Mesenchymal stem cell (in vitro differentiated cells and primary cell): ENCODE measurements at regions not wholly inside any gene's neighbourhood (a gene's known extent, or its start where the extent isn't known, plus 50 kb on each side); places are given as distances from the start of the nearest gene placed in this dataset.

Experiments
- DNase-seq: peaks from one replicate; pipeline ENCODE4 v3.0.0-alpha.2; 2013
- H2AFZ ChIP-seq: one replicate; pipeline ENCODE4 v1.6.1; 2013; ENCODE audit warnings: low read depth, mild to moderate bottlenecking, control low read depth, inconsistent platforms, low read length, moderate library complexity
- H2AK5ac ChIP-seq: 2 replicates; pipeline ENCODE4 v1.6.1; 2013; ENCODE audit warnings: low read length, moderate library complexity, mild to moderate bottlenecking, inconsistent platforms; ENCODE audit not compliant: severe bottlenecking
- H2BK120ac ChIP-seq: one replicate; pipeline ENCODE4 v1.6.1; 2013; ENCODE audit warnings: low read depth, mild to moderate bottlenecking, inconsistent platforms, low read length, moderate library complexity
- H2BK12ac ChIP-seq, 2 experiments: one replicate each; pipeline ENCODE4 v1.6.1; 2013; ENCODE audit warnings: inconsistent platforms in 2 of 2, low read length in 2 of 2, mild to moderate bottlenecking in 2 of 2, moderate library complexity in 2 of 2, control low read depth in 1 of 2
- H2BK15ac ChIP-seq: one replicate; pipeline ENCODE4 v1.6.1; 2013; ENCODE audit warnings: mild to moderate bottlenecking, low read depth, inconsistent platforms; ENCODE audit not compliant: poor library complexity, severe bottlenecking
- H2BK5ac ChIP-seq: 2 replicates; pipeline ENCODE4 v1.6.1; 2013; ENCODE audit warnings: low read depth, mild to moderate bottlenecking, low read length, control low read depth, inconsistent platforms; ENCODE audit not compliant: poor library complexity, severe bottlenecking
- H3K14ac ChIP-seq, 2 experiments: one replicate each; pipeline ENCODE4 v1.6.1; 2013; ENCODE audit warnings: inconsistent platforms in 2 of 2, low read length in 2 of 2, control low read depth in 1 of 2, mild to moderate bottlenecking in 1 of 2, moderate library complexity in 1 of 2
- H3K18ac ChIP-seq, 2 experiments: one replicate each; pipeline ENCODE4 v1.6.1; 2013; ENCODE audit warnings: inconsistent platforms in 2 of 2, low read length in 2 of 2, control low read depth in 1 of 2, low read depth in 1 of 2, mild to moderate bottlenecking in 1 of 2
- H3K23ac ChIP-seq, 2 experiments: one replicate each; pipeline ENCODE4 v1.6.1; 2013; ENCODE audit warnings: inconsistent platforms in 2 of 2, low read length in 2 of 2, mild to moderate bottlenecking in 2 of 2, moderate library complexity in 2 of 2, control low read depth in 1 of 2
- H3K27ac ChIP-seq: 2 replicates; pipeline ENCODE4 v1.5.1; 2013; ENCODE audit warnings: mild to moderate bottlenecking, moderate library complexity, low read length, control low read depth, inconsistent platforms; ENCODE audit not compliant: poor library complexity, severe bottlenecking
- H3K27me3 ChIP-seq, 2 experiments: 2 replicates each; pipeline versions ENCODE4 v1.6.1 to v1.7.0; 2013; ENCODE audit warnings: low read length in 2 of 2, mild to moderate bottlenecking in 2 of 2, moderate library complexity in 2 of 2, control low read depth in 1 of 2, inconsistent platforms in 1 of 2; ENCODE audit not compliant: control insufficient read depth in 1 of 2, insufficient read depth in 1 of 2
- H3K36me3 ChIP-seq, 2 experiments: 2 replicates each; pipeline versions ENCODE4 v1.6.1 to v1.7.0; 2013; ENCODE audit warnings: low read length in 2 of 2, control low read depth in 1 of 2, inconsistent platforms in 1 of 2, low read depth in 1 of 2, mild to moderate bottlenecking in 1 of 2; ENCODE audit not compliant: insufficient read depth in 2 of 2, control insufficient read depth in 1 of 2
- H3K4ac ChIP-seq, 2 experiments: one replicate each; pipeline ENCODE4 v1.6.1; 2013; ENCODE audit warnings: inconsistent platforms in 2 of 2, low read length in 2 of 2, mild to moderate bottlenecking in 2 of 2, moderate library complexity in 2 of 2, control low read depth in 1 of 2, low read depth in 1 of 2
- H3K4me1 ChIP-seq: 2 replicates; pipeline ENCODE4 v1.6.1; 2013; ENCODE audit warnings: low read depth, low read length, control low read depth; ENCODE audit not compliant: control insufficient read depth, insufficient read depth
- H3K4me2 ChIP-seq: 2 replicates; pipeline ENCODE4 v1.6.1; 2013; ENCODE audit warnings: low read length, mild to moderate bottlenecking, inconsistent platforms; ENCODE audit not compliant: poor library complexity, severe bottlenecking
- H3K4me3 ChIP-seq, 2 experiments: 2 replicates each; pipeline versions ENCODE4 v1.5.1 to v1.7.0; 2013; ENCODE audit warnings: low read length in 2 of 2, mild to moderate bottlenecking in 2 of 2, control low read depth in 1 of 2, low read depth in 1 of 2; ENCODE audit not compliant: insufficient read depth in 1 of 2
- H3K79me1 ChIP-seq: replicated peaks from 2 replicates; pipeline ENCODE4 v1.6.1; 2013; ENCODE audit warnings: mild to moderate bottlenecking, control low read depth, low read length, inconsistent platforms; ENCODE audit not compliant: poor library complexity, severe bottlenecking
- H3K9ac ChIP-seq: 2 replicates; pipeline ENCODE4 v1.7.0; 2013; ENCODE audit warnings: mild to moderate bottlenecking, low read length, moderate library complexity
- H3K9me3 ChIP-seq: 2 replicates; pipeline ENCODE4 v1.7.0; 2013; ENCODE audit warnings: mild to moderate bottlenecking, low read length; ENCODE audit not compliant: control insufficient read depth
- H4K8ac ChIP-seq: one replicate; pipeline ENCODE4 v1.6.1; 2013; ENCODE audit warnings: inconsistent platforms, mild to moderate bottlenecking, low read length, moderate library complexity
- H4K91ac ChIP-seq: one replicate; pipeline ENCODE4 v1.6.1; 2013; ENCODE audit warnings: mild to moderate bottlenecking, low read length, inconsistent platforms
- WGBS: methylation state at CpG from one replicate; pipeline ENCODE4 v1.1.7; 2013; ENCODE audit warnings: mixed read lengths; 5-methylcytosine and 5-hydroxymethylcytosine counted together

DNA sequence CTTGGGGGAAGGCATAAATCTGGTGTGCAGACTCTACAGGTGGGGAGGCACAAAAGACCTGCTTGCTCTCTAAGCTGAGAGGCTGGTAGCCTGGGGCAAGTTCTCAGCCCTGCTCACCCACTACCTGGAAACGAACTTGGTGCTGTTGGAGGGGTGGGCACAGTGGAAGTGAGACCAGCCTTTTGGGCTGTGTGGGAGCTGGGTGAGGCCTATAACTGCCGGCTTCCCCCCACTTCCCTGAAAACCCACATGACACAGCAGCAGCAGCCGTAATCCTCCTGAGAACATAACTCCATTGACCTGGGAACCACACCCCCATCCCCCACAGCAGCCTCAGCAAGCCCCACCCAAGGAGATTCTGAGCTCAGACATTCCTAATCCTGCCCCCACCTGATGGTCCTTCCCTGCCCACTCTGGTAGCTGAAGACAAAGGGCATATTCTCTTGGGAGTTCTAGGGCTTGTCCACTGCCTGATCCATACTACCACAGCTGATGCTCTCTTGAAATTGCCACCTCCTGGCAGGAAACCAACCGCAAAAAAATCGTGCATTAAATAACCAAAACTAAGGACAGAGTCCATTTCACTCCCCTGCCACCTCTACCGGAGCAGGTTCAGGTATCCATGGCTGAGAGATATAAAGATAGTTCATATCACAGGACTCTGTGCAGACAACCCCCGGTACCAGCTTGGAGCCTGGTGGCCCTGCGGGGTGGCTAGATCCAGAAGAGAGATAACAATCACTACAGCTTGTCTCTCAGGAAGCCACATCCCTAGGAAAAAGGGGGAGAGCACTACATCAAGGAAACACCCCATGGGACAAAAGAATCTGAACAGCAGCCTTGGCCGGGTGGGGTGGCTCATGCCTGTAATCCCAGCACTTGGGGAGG is 178.1 kb downstream of the NDUFA10 start:
- Histone ChIP-seq H3K14ac (no peak overlapping the region), H4K8ac (no peak overlapping the region), H2BK120ac (no peak overlapping the region), H2AK5ac (no peak overlapping the region), H2BK15ac (no peak overlapping the region), H3K79me1 (no peaks in the 10 kb centered on the region), H3K4me3 (no peak overlapping the region), H3K36me3 (no peaks in the 10 kb centered on the region), H3K9me3 (peaks cover 23% of the 10 kb centered on the region), H3K9ac (no peak overlapping the region), H3K4ac (no peak overlapping the region), H3K27me3 (no peaks in the 10 kb centered on the region), H2BK12ac (no peak overlapping the region), H3K23ac (no peak overlapping the region), H3K4me2 (no peak overlapping the region), H3K18ac (no peak overlapping the region), H2AFZ (no peak overlapping the region), H3K4me1 (no peaks in the 10 kb centered on the region), H4K91ac (no peak overlapping the region), H2BK5ac (no peak overlapping the region), H3K27ac (no peak overlapping the region)
- WGBS: 76% methylated on average over 8 of the region's 9 CpGs
- no peak for DNase-seq

DNA sequence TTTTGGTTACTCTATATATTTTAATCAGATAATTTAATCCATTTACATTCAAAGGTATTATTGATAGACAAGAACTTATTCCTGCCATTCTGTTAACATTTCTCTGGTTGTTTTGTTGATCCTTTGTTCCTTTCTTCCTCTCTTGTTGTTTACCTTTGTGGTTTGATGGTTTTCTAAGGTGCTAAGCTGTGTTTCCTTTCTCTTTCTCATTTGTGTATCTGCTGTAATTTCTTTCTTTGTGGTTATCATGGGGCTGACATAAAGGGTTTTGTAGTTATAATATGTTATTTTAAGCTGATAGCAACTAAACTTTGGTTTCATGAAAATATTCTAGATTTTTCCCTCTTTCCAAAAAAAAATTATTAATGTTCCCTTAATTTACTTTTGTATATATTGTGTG is 179.2 kb downstream of the NDUFA10 start:
- Histone ChIP-seq H2BK12ac (no peak overlapping the region), H2BK5ac (no peak overlapping the region), H2AK5ac (no peak overlapping the region), H3K14ac (no peak overlapping the region), H3K4ac (no peak overlapping the region), H3K4me2 (no peak overlapping the region), H4K91ac (no peak overlapping the region), H3K18ac (no peak overlapping the region), H3K36me3 (no peaks in the 10 kb centered on the region), H2BK120ac (no peak overlapping the region), H2AFZ (no peak overlapping the region), H3K9ac (no peak overlapping the region), H4K8ac (no peak overlapping the region), H3K9me3 (peaks cover 21% of the 10 kb centered on the region), H2BK15ac (no peak overlapping the region), H3K4me3 (no peak overlapping the region), H3K27ac (no peak overlapping the region), H3K79me1 (no peaks in the 10 kb centered on the region), H3K23ac (no peak overlapping the region), H3K4me1 (no peaks in the 10 kb centered on the region), H3K27me3 (no peaks in the 10 kb centered on the region)
- no peak for DNase-seq

DNA sequence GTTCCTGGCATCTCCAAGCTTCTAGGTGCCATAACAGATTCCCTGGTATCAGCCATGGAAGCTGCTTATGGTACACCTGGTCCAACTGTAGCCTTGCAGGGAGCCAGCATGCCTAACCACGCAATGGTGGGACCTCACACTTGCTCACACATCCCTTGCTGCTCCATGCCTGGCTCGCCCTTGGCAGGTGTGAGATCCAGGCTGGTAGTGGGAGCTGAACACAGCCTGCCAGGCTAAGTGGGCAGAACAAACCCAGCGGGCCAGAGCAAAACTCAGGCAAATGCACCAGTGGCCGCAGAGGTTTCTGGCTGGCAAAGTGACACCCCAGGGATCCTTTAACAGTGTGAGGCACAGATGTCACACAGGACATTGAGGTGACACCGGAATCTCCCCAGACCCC is 185.8 kb downstream of the NDUFA10 start:
- Histone ChIP-seq H2AK5ac (no peak overlapping the region), H2BK120ac (no peak overlapping the region), H3K9me3 (peaks cover 14% of the 10 kb centered on the region), H2BK15ac (no peak overlapping the region), H3K4ac (no peak overlapping the region), H3K4me3 (no peak overlapping the region), H3K27ac (no peak overlapping the region), H2BK12ac (no peak overlapping the region), H4K91ac (no peak overlapping the region), H3K23ac (no peak overlapping the region), H3K36me3 (no peaks in the 10 kb centered on the region), H3K4me2 (no peak overlapping the region), H2AFZ (no peak overlapping the region), H4K8ac (no peak overlapping the region), H2BK5ac (no peak overlapping the region), H3K18ac (no peak overlapping the region), H3K27me3 (peaks cover 0 to 4% of the 10 kb centered on the region in 2 experiments), H3K79me1 (no peaks in the 10 kb centered on the region), H3K14ac (no peak overlapping the region), H3K9ac (no peak overlapping the region), H3K4me1 (no peaks in the 10 kb centered on the region)
- DNase-seq: no peak
- 48% methylated on average over 4 of the region's 5 CpGs for WGBS

DNA sequence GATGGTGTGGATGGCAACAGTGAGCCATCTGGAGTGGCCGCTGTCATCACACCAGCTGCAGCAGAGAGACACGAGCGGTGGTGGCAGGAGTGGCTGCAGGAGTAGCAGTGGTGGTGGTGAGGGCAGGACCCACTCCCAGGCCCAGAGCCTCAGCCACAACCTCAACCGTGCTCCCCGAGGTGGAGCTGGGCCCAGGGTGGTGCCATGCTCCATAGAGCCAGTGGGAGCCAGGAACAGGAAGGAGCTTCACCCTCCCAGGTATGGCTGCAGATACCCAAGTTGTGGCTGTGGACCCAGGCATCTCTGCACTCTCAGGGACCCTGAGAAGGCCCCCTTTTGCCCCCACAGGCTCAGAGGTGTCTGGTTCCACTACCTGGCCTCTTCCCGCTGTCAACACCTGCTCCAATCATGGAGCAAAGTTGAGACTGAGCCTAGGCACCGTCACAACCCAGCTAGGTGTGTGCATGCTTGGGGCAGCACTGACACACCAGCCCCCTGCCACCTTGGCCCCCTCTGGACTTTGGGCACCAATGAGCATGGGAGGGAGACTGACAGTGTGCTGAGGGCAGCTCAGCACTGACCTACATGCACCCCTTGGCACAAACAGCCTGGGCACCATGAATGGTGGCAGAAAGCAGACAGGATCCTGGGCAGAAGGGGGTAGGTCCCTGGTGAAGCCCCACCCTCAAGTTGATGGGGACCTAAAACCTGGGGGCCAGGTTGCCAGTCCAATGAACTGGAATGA is 188.9 kb downstream of the NDUFA10 start:
- peaks cover 10% of the 10 kb centered on the region for H3K9me3 ChIP-seq
- no peak overlapping the region for H3K18ac ChIP-seq
- H3K9ac ChIP-seq: no peak overlapping the region
- no peak overlapping the region for H3K4ac ChIP-seq
- H2BK5ac ChIP-seq: no peak overlapping the region
- no peaks in the 10 kb centered on the region for H3K79me1 ChIP-seq
- no peaks in the 10 kb centered on the region for H3K4me1 ChIP-seq
- H3K14ac ChIP-seq: no peak overlapping the region
- H3K27ac ChIP-seq: no peak overlapping the region
- no peak overlapping the region for H3K4me3 ChIP-seq
- no peak overlapping the region for H2AK5ac ChIP-seq
- no peak overlapping the region for H4K91ac ChIP-seq
- no peak overlapping the region for H2BK15ac ChIP-seq
- H3K23ac ChIP-seq: no peak overlapping the region
- 88% methylated on average over 7 of the region's 7 CpGs for WGBS
- no peaks in the 10 kb centered on the region for H3K36me3 ChIP-seq
- H2BK120ac ChIP-seq: no peak overlapping the region
- H3K4me2 ChIP-seq: no peak overlapping the region
- H2AFZ ChIP-seq: no peak overlapping the region
- H4K8ac ChIP-seq: no peak overlapping the region
- H2BK12ac ChIP-seq: no peak overlapping the region
- no peak for DNase-seq
- peaks cover 0 to 4% of the 10 kb centered on the region in 2 experiments for H3K27me3 ChIP-seq
